ENCODE measurements at regions not wholly inside any gene's neighbourhood (a gene's known extent, or its start where the extent isn't known, plus 50 kb on each side); places are given as distances from the start of the nearest gene placed in this dataset.

- H3K36me3 ChIP-seq (ENCODE audit: control insufficient read depth, insufficient read depth, low read length) = no peaks in the 10 kb centered on the region
- no peak overlapping the region for H3K9ac ChIP-seq (ENCODE audit: low read length)
- H3K4me1 ChIP-seq (ENCODE audit: control insufficient read depth, insufficient read depth, low read length) = no peaks in the 10 kb centered on the region
- H3K4me3 ChIP-seq (ENCODE audit: low read length) = no peak overlapping the region
- no peaks in the 10 kb centered on the region for H3K27me3 ChIP-seq (ENCODE audit: control insufficient read depth, insufficient read depth, low read length)
- no peak overlapping the region for H3K27ac ChIP-seq (ENCODE audit: low read depth, low read length)
Observed at GRCh38 chr14:104373055-104373854, 206.3 kb upstream of the C14orf180 start.

GRCh38 chr14:104373855-104374717, 205.5 kb upstream of the C14orf180 start:
- no peak overlapping the region for H3K4me3 ChIP-seq (ENCODE audit: low read length)
- no peaks in the 10 kb centered on the region for H3K4me1 ChIP-seq (ENCODE audit: control insufficient read depth, insufficient read depth, low read length)
- no peak overlapping the region for H3K9ac ChIP-seq (ENCODE audit: low read length)
- no peak overlapping the region for H3K27ac ChIP-seq (ENCODE audit: low read depth, low read length)
- no peaks in the 10 kb centered on the region for H3K27me3 ChIP-seq (ENCODE audit: control insufficient read depth, insufficient read depth, low read length)
- no peaks in the 10 kb centered on the region for H3K36me3 ChIP-seq (ENCODE audit: control insufficient read depth, insufficient read depth, low read length)

- H3K4me3 ChIP-seq (ENCODE audit: low read length) = no peak overlapping the region
- H3K27me3 ChIP-seq (ENCODE audit: control insufficient read depth, insufficient read depth, low read length) = no peaks in the 10 kb centered on the region
Observed at GRCh38 chr14:104374718-104375080, 204.9 kb upstream of the C14orf180 start.

GRCh38 chr14:104375551-104376201, 203.9 kb upstream of the C14orf180 start:
- H3K4me1 ChIP-seq (ENCODE audit: control insufficient read depth, insufficient read depth, low read length) = no peaks in the 10 kb centered on the region
- no peak overlapping the region for H3K9ac ChIP-seq (ENCODE audit: low read length)
- H3K4me3 ChIP-seq (ENCODE audit: low read length) = no peak overlapping the region
- no peak overlapping the region for H3K27ac ChIP-seq (ENCODE audit: low read depth, low read length)
- no peaks in the 10 kb centered on the region for H3K27me3 ChIP-seq (ENCODE audit: control insufficient read depth, insufficient read depth, low read length)
- H3K36me3 ChIP-seq (ENCODE audit: control insufficient read depth, insufficient read depth, low read length) = no peaks in the 10 kb centered on the region

More at GRCh38 chr14:104374718-104375080, 204.9 kb upstream of the C14orf180 start:
- Histone ChIP-seq H3K36me3 (ENCODE audit: control insufficient read depth, insufficient read depth, low read length) (no peaks in the 10 kb centered on the region), H3K27ac (ENCODE audit: low read depth, low read length) (no peak overlapping the region), H3K9ac (ENCODE audit: low read length) (no peak overlapping the region), H3K4me1 (ENCODE audit: control insufficient read depth, insufficient read depth, low read length) (no peaks in the 10 kb centered on the region)

GRCh38 chr14:104376202-104377140, 203.1 kb upstream of the C14orf180 start:
- no peak overlapping the region for H3K27ac ChIP-seq (ENCODE audit: low read depth, low read length)
- no peaks in the 10 kb centered on the region for H3K27me3 ChIP-seq (ENCODE audit: control insufficient read depth, insufficient read depth, low read length)
- no peaks in the 10 kb centered on the region for H3K4me1 ChIP-seq (ENCODE audit: control insufficient read depth, insufficient read depth, low read length)
- H3K9ac ChIP-seq (ENCODE audit: low read length) = no peak overlapping the region
- H3K36me3 ChIP-seq (ENCODE audit: control insufficient read depth, insufficient read depth, low read length) = no peaks in the 10 kb centered on the region
- no peak overlapping the region for H3K4me3 ChIP-seq (ENCODE audit: low read length)

GRCh38 chr14:104377256-104377655, 202.3 kb upstream of the C14orf180 start:
- Histone ChIP-seq H3K27ac (ENCODE audit: low read depth, low read length) (no peak overlapping the region), H3K9ac (ENCODE audit: low read length) (no peak overlapping the region), H3K36me3 (ENCODE audit: control insufficient read depth, insufficient read depth, low read length) (no peaks in the 10 kb centered on the region), H3K4me3 (ENCODE audit: low read length) (no peak overlapping the region), H3K27me3 (ENCODE audit: control insufficient read depth, insufficient read depth, low read length) (no peaks in the 10 kb centered on the region), H3K4me1 (ENCODE audit: control insufficient read depth, insufficient read depth, low read length) (no peaks in the 10 kb centered on the region)

GRCh38 chr14:104378698-104379113, 200.9 kb upstream of the C14orf180 start:
- Histone ChIP-seq H3K27me3 (ENCODE audit: control insufficient read depth, insufficient read depth, low read length) (no peaks in the 10 kb centered on the region), H3K36me3 (ENCODE audit: control insufficient read depth, insufficient read depth, low read length) (no peaks in the 10 kb centered on the region), H3K9ac (ENCODE audit: low read length) (no peak overlapping the region), H3K4me3 (ENCODE audit: low read length) (no peak overlapping the region), H3K27ac (ENCODE audit: low read depth, low read length) (no peak overlapping the region), H3K4me1 (ENCODE audit: control insufficient read depth, insufficient read depth, low read length) (no peaks in the 10 kb centered on the region)

GRCh38 chr14:104382361-104383087, 197.0 kb upstream of the C14orf180 start:
- H3K9ac ChIP-seq (ENCODE audit: low read length) = no peak overlapping the region
- H3K4me1 ChIP-seq (ENCODE audit: control insufficient read depth, insufficient read depth, low read length) = no peaks in the 10 kb centered on the region
- H3K36me3 ChIP-seq (ENCODE audit: control insufficient read depth, insufficient read depth, low read length) = no peaks in the 10 kb centered on the region
- peaks cover 1% of the 10 kb centered on the region for H3K27me3 ChIP-seq (ENCODE audit: control insufficient read depth, insufficient read depth, low read length)
- H3K27ac ChIP-seq (ENCODE audit: low read depth, low read length) = no peak overlapping the region
- no peak overlapping the region for H3K4me3 ChIP-seq (ENCODE audit: low read length)

- Histone ChIP-seq H3K27me3 (ENCODE audit: control insufficient read depth, insufficient read depth, low read length) (peaks cover 1% of the 10 kb centered on the region), H3K4me3 (ENCODE audit: low read length) (no peak overlapping the region), H3K4me1 (ENCODE audit: control insufficient read depth, insufficient read depth, low read length) (no peaks in the 10 kb centered on the region), H3K27ac (ENCODE audit: low read depth, low read length) (no peak overlapping the region), H3K9ac (ENCODE audit: low read length) (no peak overlapping the region), H3K36me3 (ENCODE audit: control insufficient read depth, insufficient read depth, low read length) (no peaks in the 10 kb centered on the region)
Observed at GRCh38 chr14:104383088-104383995, 196.2 kb upstream of the C14orf180 start.

- no peak overlapping the region for H3K4me3 ChIP-seq (ENCODE audit: low read length)
- H3K27ac ChIP-seq (ENCODE audit: low read depth, low read length) = no peak overlapping the region
- H3K27me3 ChIP-seq (ENCODE audit: control insufficient read depth, insufficient read depth, low read length) = peaks cover 1% of the 10 kb centered on the region
- no peaks in the 10 kb centered on the region for H3K4me1 ChIP-seq (ENCODE audit: control insufficient read depth, insufficient read depth, low read length)
- no peak overlapping the region for H3K9ac ChIP-seq (ENCODE audit: low read length)
- H3K36me3 ChIP-seq (ENCODE audit: control insufficient read depth, insufficient read depth, low read length) = no peaks in the 10 kb centered on the region
Observed at GRCh38 chr14:104383996-104384775, 195.4 kb upstream of the C14orf180 start.

Data from rectal smooth muscle tissue (tissue), 1 donor.